Liver (tissue), 8 donors: ENCODE measurements at regions not wholly inside any gene's neighbourhood (a gene's known extent, or its start where the extent isn't known, plus 50 kb on each side); places are given as distances from the start of the nearest gene placed in this dataset.

ENCODE experiments used
- DNase-seq: peaks from one replicate; pipeline ENCODE4 v3.0.0-alpha.2; 2017; ENCODE audit warnings: low spot score
- H3K27ac ChIP-seq, 2 donors: one replicate each; pipeline ENCODE4 v1.7.0; 2013; ENCODE audit warnings: inconsistent platforms in 2 of 2, low read length in 2 of 2, control low read depth in 1 of 2, low read depth in 1 of 2, mild to moderate bottlenecking in 1 of 2
- H3K27me3 ChIP-seq, 4 donors: one replicate each; pipeline versions ENCODE4 v1.6.1 to v1.7.0; 2013; ENCODE audit warnings: low read length in 3 of 4, inconsistent platforms in 1 of 4, mild to moderate bottlenecking in 1 of 4, moderate library complexity in 1 of 4; ENCODE audit not compliant: control insufficient read depth in 4 of 4, insufficient read depth in 4 of 4
- H3K36me3 ChIP-seq, 4 donors: one replicate each; pipeline versions ENCODE4 v1.6.1 to v1.7.0; 2013; ENCODE audit warnings: low read length in 3 of 4, mild to moderate bottlenecking in 3 of 4, low read depth in 1 of 4, moderate library complexity in 1 of 4; ENCODE audit not compliant: control insufficient read depth in 4 of 4, insufficient read depth in 3 of 4
- H3K4me1 ChIP-seq, 4 donors: one replicate each; pipeline versions ENCODE4 v1.6.1 to v1.7.0; 2013; ENCODE audit warnings: low read length in 3 of 4, mild to moderate bottlenecking in 3 of 4, moderate library complexity in 1 of 4; ENCODE audit not compliant: control insufficient read depth in 4 of 4, insufficient read depth in 4 of 4
- H3K4me3 ChIP-seq, 3 donors: one replicate each; pipeline versions ENCODE4 v1.6.1 to v1.7.0; 2013; ENCODE audit warnings: low read length in 3 of 3, control low read depth in 1 of 3, low read depth in 1 of 3, mild to moderate bottlenecking in 1 of 3
- H3K9ac ChIP-seq, 2 donors: one replicate each; pipeline ENCODE4 v1.7.0; 2013; ENCODE audit warnings: low read length in 2 of 2, mild to moderate bottlenecking in 2 of 2, moderate library complexity in 2 of 2, control low read depth in 1 of 2, low read depth in 1 of 2
- H3K9me3 ChIP-seq, 4 donors: one replicate each; pipeline versions ENCODE4 v1.6.1 to v1.7.0; 2013; ENCODE audit warnings: low read length in 3 of 4; ENCODE audit not compliant: control insufficient read depth in 4 of 4
- EGR1 ChIP-seq, 2 donors: IDR thresholded peaks; 2 replicates each; pipeline ENCODE4 v1.6.1; 2016 to 2018; ENCODE audit warnings: antibody characterized with exemption in 2 of 2, low read depth in 2 of 2
- FOXA1 ChIP-seq: IDR thresholded peaks from 2 replicates; pipeline ENCODE4 v1.6.1; 2016; ENCODE audit warnings: antibody characterized with exemption
- FOXA2 ChIP-seq: IDR thresholded peaks from 2 replicates; pipeline ENCODE4 v1.6.1; 2016; ENCODE audit warnings: antibody characterized with exemption
- GABPA ChIP-seq, 2 donors: IDR thresholded peaks in 1 of 2; conservative IDR thresholded peaks in 1 of 2; 2 replicates each; pipeline ENCODE4 v1.6.1; 2016; ENCODE audit warnings: antibody characterized with exemption in 2 of 2, mild to moderate bottlenecking in 1 of 2, moderate library complexity in 1 of 2
- HNF4A ChIP-seq, 2 donors: conservative IDR thresholded peaks; 2 replicates each; pipeline ENCODE4 v1.6.1; 2016; ENCODE audit warnings: antibody characterized with exemption in 2 of 2, mild to moderate bottlenecking in 2 of 2
- HNF4G ChIP-seq: IDR thresholded peaks from 2 replicates; pipeline ENCODE4 v1.6.1; 2016; ENCODE audit warnings: antibody characterized with exemption
- JUND ChIP-seq, 2 donors: IDR thresholded peaks; 2 replicates each; pipeline ENCODE4 v1.6.1; 2016; ENCODE audit warnings: antibody characterized with exemption in 2 of 2
- MAX ChIP-seq: IDR thresholded peaks from 2 replicates; pipeline ENCODE4 v1.6.1; 2016; ENCODE audit warnings: antibody characterized with exemption
- NR2F2 ChIP-seq: IDR thresholded peaks from 2 replicates; pipeline ENCODE4 v1.6.1; 2016; ENCODE audit warnings: antibody characterized with exemption
- RAD21 ChIP-seq, 2 donors: IDR thresholded peaks; 2 replicates each; pipeline ENCODE4 v1.6.1; 2016; ENCODE audit warnings: antibody characterized with exemption in 2 of 2, mild to moderate bottlenecking in 2 of 2
- REST ChIP-seq: IDR thresholded peaks from 2 replicates; pipeline ENCODE4 v1.6.1; 2016; ENCODE audit warnings: antibody characterized with exemption, mild to moderate bottlenecking
- RXRA ChIP-seq, 2 donors: IDR thresholded peaks; 2 replicates each; pipeline ENCODE4 v1.6.1; 2017 to 2018; ENCODE audit warnings: antibody characterized with exemption in 2 of 2, mild to moderate bottlenecking in 1 of 2
- SP1 ChIP-seq: IDR thresholded peaks from 2 replicates; pipeline ENCODE4 v1.6.1; 2018; ENCODE audit warnings: antibody characterized with exemption, mild to moderate bottlenecking
- TAF1 ChIP-seq: conservative IDR thresholded peaks from 2 replicates; pipeline ENCODE4 v1.6.1; 2016; ENCODE audit warnings: antibody characterized with exemption, mild to moderate bottlenecking
- YY1 ChIP-seq: IDR thresholded peaks from 2 replicates; pipeline ENCODE4 v1.6.1; 2016; ENCODE audit warnings: antibody characterized with exemption, mild to moderate bottlenecking
- ZBTB33 ChIP-seq: IDR thresholded peaks from 2 replicates; pipeline ENCODE4 v1.6.1; 2016; ENCODE audit warnings: antibody characterized with exemption
- WGBS: extraction: QIAGEN DNeasy Blood & Tissue Kit; methylation state at CpG from one replicate; pipeline ENCODE4 v1.1.7; 2013; 5-methylcytosine and 5-hydroxymethylcytosine counted together
- TF ChIP-seq, protein P1 (sequence below): fragments of 150-350 bp; IDR thresholded peaks from 2 replicates; pipeline ENCODE4 v1.5.1; 2017; ENCODE audit warnings: improper control_type of control experiment, low read depth, low read length; ENCODE audit not compliant: missing input control
- TF ChIP-seq, protein P2 (sequence below): IDR thresholded peaks from 2 replicates; pipeline ENCODE4 v1.6.1; 2016; ENCODE audit warnings: antibody characterized with exemption
- donor health status: healthy.
- donor health status: healthy.
- donor health status: healthy.
- donor health status: healthy.
- donor health status: healthy.

DNA sequence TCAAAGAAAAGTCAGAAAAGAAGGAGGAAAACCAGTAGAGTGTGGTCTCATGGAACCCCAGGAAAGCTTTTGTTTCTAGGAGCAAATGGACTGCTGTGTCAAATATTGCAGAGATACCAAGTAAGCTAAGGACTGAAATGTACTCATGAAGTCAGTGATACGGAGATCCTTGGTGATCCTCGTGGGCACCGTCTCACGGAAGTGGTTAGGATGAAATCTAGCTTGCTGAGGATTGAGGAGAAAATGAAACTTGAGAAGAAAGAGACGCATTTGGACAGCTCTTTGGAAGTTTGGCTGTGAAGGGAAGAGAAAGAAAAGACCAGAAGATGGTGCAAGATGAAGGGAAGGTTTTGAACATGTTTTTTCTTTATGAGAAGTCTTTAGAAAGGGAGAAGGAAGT, 104.0 kb upstream of the CCND2 start:
- no peak for DNase-seq
- TF ChIP-seq, protein P1, sequence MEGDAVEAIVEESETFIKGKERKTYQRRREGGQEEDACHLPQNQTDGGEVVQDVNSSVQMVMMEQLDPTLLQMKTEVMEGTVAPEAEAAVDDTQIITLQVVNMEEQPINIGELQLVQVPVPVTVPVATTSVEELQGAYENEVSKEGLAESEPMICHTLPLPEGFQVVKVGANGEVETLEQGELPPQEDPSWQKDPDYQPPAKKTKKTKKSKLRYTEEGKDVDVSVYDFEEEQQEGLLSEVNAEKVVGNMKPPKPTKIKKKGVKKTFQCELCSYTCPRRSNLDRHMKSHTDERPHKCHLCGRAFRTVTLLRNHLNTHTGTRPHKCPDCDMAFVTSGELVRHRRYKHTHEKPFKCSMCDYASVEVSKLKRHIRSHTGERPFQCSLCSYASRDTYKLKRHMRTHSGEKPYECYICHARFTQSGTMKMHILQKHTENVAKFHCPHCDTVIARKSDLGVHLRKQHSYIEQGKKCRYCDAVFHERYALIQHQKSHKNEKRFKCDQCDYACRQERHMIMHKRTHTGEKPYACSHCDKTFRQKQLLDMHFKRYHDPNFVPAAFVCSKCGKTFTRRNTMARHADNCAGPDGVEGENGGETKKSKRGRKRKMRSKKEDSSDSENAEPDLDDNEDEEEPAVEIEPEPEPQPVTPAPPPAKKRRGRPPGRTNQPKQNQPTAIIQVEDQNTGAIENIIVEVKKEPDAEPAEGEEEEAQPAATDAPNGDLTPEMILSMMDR, result no peak
- TF ChIP-seq, protein P2, sequence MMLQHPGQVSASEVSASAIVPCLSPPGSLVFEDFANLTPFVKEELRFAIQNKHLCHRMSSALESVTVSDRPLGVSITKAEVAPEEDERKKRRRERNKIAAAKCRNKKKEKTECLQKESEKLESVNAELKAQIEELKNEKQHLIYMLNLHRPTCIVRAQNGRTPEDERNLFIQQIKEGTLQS, result no peak
- TF ChIP-seq JUND (IDR thresholded peaks at IDR 0.05), result no peak
- no peak for TF ChIP-seq RAD21 (IDR thresholded peaks at IDR 0.05)
- TF ChIP-seq TAF1, result no peak
- TF ChIP-seq HNF4G, result no peak
- TF ChIP-seq ZBTB33, result no peak
- TF ChIP-seq FOXA2, result no peak
- TF ChIP-seq RXRA (IDR thresholded peaks at IDR 0.05), result no peak
- TF ChIP-seq FOXA1, result no peak
- TF ChIP-seq REST, result no peak
- no peak for TF ChIP-seq NR2F2
- TF ChIP-seq YY1, result no peak
- no peak for TF ChIP-seq GABPA (IDR thresholded peaks at IDR 0.05 in 1 of 2, conservative IDR thresholded peaks at IDR 0.05 in 1 of 2)
- no peak for TF ChIP-seq MAX
- no peak for TF ChIP-seq EGR1 (IDR thresholded peaks at IDR 0.05; ENCODE audit: low read depth in 2 of 2)
- no peak for TF ChIP-seq HNF4A (conservative IDR thresholded peaks at IDR 0.05)
- no peak for TF ChIP-seq SP1
- Histone ChIP-seq H3K9ac (no peak overlapping the region), H3K4me1 (peaks cover 0 to 4% (median 0%) of the 10 kb centered on the region in 4 donors), H3K9me3 (no peaks in the 10 kb centered on the region), H3K27ac (no peak overlapping the region), H3K4me3 (no peak overlapping the region), H3K27me3 (peaks cover 0 to 11% (median 0%) of the 10 kb centered on the region in 4 donors), H3K36me3 (no peaks in the 10 kb centered on the region)
- WGBS, result 77% methylated on average over 5 of the region's 5 CpGs
